AG09319 (cell line): ENCODE measurements at regions not wholly inside any gene's neighbourhood (a gene's known extent, or its start where the extent isn't known, plus 50 kb on each side); places are given as distances from the start of the nearest gene placed in this dataset.
"Not testable (repeated sequence)": the region's sequence is repeated elsewhere in the genome, so short reads cannot be mapped to it uniquely, and the experiment has no call there.

Experiments used
- DNase-seq: peaks from one replicate; pipeline ENCODE4 v3.0.0-alpha.2; 2010; ENCODE audit warnings: low read depth; ENCODE audit errors: extremely low read depth
- TF ChIP-seq, protein P1 (sequence below): IDR thresholded peaks from 2 replicates; pipeline ENCODE4 v1.5.1; 2011; ENCODE audit warnings: low read depth, mild to moderate bottlenecking, inconsistent platforms, low read length, moderate library complexity

DNA sequence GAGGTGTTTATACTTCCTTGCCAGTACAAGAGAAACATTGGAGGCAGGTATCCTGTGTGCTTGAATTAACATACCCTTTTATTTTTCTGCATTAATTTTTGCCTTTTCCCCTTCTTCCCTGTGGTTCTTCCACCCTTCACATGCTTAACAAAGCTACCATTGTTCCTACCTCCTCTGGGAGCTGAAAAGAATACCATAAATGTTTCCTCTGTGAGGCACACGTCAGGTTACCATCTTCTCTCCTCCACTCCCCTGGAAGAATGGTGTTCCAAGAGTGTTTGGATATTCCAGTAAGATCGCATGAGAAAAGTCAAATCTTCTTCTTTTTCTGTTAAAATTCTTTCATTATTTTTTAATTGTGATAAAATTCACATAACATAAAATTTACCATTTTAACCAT lies 74.6 kb upstream of the MARK1 start:
- TF ChIP-seq, protein P1, sequence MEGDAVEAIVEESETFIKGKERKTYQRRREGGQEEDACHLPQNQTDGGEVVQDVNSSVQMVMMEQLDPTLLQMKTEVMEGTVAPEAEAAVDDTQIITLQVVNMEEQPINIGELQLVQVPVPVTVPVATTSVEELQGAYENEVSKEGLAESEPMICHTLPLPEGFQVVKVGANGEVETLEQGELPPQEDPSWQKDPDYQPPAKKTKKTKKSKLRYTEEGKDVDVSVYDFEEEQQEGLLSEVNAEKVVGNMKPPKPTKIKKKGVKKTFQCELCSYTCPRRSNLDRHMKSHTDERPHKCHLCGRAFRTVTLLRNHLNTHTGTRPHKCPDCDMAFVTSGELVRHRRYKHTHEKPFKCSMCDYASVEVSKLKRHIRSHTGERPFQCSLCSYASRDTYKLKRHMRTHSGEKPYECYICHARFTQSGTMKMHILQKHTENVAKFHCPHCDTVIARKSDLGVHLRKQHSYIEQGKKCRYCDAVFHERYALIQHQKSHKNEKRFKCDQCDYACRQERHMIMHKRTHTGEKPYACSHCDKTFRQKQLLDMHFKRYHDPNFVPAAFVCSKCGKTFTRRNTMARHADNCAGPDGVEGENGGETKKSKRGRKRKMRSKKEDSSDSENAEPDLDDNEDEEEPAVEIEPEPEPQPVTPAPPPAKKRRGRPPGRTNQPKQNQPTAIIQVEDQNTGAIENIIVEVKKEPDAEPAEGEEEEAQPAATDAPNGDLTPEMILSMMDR = no peak
- DNase-seq = no peak

DNA sequence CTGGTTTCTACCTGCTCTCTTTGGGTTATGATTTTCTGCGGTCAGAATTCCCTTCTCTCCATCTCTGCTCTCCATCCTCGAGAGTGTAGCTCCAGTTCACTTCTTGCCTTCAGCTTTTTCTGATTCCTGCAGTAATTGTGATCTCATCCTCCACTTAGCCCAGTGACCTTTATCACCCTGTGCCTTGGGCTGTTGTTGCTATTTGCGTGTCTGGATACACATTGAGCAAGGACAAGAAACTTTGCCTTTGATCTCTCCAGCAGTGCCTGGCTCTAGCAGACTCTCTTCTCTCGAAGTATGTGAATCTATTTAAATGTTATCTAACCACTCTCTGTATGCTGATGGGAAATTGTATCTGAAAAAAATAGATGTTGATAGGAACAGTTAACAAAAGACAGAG lies 76.4 kb upstream of the MARK1 start:
- TF ChIP-seq, protein P1 = no peak
- DNase-seq = no peak

DNA sequence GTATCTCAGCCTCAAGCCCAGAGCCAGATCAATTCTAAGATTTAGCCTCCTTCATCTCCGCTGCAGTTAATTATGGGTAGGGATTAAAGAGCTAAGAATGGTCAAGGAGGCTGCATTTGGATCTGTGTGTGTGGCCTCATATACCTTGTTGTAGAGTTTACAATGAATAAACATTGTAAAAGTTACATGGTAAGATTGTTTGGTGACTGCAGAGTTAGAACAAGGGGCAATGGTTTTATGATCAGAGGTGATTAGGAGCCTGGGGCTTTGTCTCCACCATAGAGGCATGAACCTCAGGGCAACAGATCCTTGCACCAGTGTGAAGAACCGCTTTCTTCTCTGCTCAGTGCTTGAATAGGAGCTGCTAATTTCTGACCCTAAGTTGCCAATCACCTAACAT lies 77.0 kb upstream of the MARK1 start:
- TF ChIP-seq, protein P1 = no peak
- DNase-seq = no peak

DNA sequence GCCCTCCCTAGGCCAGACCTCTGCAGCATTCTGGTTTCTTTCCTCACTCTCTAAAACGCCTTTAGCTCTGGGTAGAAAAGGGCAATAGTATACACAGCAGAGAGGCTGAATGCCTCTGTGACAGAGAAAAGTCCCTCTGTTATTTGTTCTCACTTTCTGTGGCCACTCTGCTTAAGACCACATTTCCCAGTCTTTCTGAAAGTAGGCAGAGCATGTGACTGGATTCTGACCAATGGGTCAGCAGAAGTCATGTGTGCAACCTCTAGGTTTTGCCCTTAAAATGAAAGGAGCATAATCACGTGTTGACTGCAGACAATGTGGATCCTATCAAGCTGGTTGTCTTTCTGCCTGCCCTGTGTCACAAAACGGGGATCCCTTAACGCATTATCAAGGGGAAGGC lies 79.7 kb upstream of the MARK1 start:
- TF ChIP-seq, protein P1 = no peak
- no peak for DNase-seq

DNA sequence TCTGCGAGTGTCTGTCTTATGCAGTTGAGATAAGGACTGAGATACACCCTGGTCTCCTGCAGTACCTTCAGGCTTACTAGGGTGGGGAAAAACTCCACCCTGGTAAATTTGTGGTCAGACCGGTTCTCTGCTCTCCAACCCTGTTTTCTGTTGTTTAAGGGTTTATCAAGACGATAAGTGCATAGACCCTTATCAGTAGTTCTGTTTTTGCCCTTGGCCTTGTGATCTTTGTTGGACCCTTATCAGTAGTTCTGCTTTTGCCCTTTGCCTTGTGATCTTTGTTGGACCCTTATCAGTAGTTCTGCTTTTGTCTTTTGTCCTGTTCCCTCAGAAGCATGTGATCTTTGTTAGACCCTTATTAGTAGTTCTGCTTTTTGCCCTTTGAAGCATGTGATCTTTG lies 83.3 kb upstream of the MARK1 start:
- not testable (repeated sequence) for DNase-seq

DNA sequence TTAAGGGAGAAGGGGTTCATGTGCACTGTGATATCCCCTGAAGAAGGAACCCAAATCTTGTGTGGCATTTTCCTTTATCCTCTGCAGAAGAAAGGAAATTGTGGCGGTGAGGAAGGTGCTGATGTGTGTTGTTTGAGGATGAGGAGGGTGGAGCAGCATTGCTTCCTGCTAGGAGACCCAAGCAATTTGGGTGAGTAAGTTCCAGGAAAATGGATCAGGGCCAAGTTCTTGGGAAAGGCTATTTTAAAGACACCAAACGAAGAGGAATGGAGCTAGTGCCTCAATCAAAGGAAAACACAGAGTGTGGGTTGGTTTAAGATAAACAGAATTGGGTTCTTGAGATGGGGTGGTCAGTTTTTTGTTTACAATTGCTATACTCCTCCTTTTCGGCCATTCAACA lies 86.7 kb upstream of the MARK1 start:
- DNase-seq = no peak

DNA sequence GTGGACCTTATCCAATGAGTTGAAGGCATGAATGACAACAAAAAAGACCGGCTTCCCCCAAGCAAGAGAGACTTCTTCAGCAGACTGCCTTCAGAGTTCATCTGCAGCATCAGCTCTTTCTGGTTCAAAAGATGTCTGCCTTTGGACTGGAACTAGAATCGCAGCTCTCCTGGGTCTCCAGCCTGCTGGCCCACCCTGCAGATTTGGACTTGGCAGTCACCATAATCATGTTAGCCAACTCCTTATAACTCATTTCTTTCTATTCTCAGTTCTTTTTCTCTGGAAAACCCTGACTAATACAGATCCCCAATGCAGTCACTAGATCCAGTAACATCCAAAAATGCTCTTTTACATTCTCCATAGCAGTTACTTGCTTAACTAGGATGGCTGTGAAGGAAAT lies 89.2 kb upstream of the MARK1 start:
- TF ChIP-seq, protein P1 = no peak
- no peak for DNase-seq

More for the DNA sequence above, 86.7 kb upstream of the MARK1 start:
- TF ChIP-seq, protein P1 = no peak

DNA sequence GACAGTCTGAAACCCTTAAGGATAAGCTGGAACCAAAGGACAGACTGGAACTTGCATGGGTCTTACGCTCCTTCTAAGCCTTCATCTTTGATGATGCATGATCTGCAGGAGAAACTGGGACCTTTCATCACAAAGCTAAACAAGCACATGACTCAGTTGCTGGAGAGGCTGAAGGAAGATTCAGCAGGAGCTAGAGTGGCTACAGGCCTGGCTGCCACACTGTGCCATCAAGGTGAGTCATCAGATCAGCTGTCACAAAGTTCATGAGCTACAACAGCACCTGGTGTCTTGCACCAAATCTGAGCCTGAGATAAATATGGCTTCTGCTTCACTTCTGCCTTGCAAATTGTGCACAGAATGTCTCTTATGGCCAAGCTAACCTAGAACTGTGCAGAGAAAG lies 95.5 kb upstream of the MARK1 start:
- DNase-seq = no peak
- TF ChIP-seq, protein P1 = no peak
